ENCODE measurements at regions not wholly inside any gene's neighbourhood (a gene's known extent, or its start where the extent isn't known, plus 50 kb on each side); places are given as distances from the start of the nearest gene placed in this dataset.

GRCh38 chr10:43857931-43858315 lies 209.2 kb upstream of the ZNF32 start:
- no peak for TF ChIP-seq CTCF (IDR thresholded peaks at IDR 0.05)
- no peaks in the 10 kb centered on the region for H3K9me3 Mint-ChIP-seq
- H3K4me1 Mint-ChIP-seq, result no peaks in the 10 kb centered on the region
- no peaks in the 10 kb centered on the region for H3K27me3 Mint-ChIP-seq
- DNase-seq (no peak), ATAC-seq (ENCODE audit: low read depth) (no peak)
- H3K4me3 Mint-ChIP-seq, result no peak overlapping the region
- POLR2A ChIA-PET, result no interaction called here
- H3K27ac Mint-ChIP-seq, result no peak overlapping the region
- intact Hi-C loops (cut with micrococcal nuclease), result no loop called here
- no peaks in the 10 kb centered on the region for H3K36me3 Mint-ChIP-seq (ENCODE audit: low read depth)
- CTCF ChIA-PET, result no interaction called here

- Mint-ChIP-seq H3K27ac (no peak overlapping the region), H3K36me3 (ENCODE audit: low read depth) (no peaks in the 10 kb centered on the region), H3K4me3 (no peak overlapping the region), H3K9me3 (no peaks in the 10 kb centered on the region), H3K4me1 (no peaks in the 10 kb centered on the region), H3K27me3 (no peaks in the 10 kb centered on the region)
- DNase-seq (no peak), ATAC-seq (ENCODE audit: low read depth) (no peak)
- intact Hi-C loops (cut with micrococcal nuclease), result no loop called here
- no peak for TF ChIP-seq CTCF (IDR thresholded peaks at IDR 0.05)
- ChIA-PET POLR2A (no interaction called here), CTCF (no interaction called here)
Observed at GRCh38 chr10:43857206-43857930, 208.7 kb upstream of the ZNF32 start.

- intact Hi-C loops (cut with micrococcal nuclease), result no loop called here
- no peaks in the 10 kb centered on the region for H3K27me3 Mint-ChIP-seq
- DNase-seq (no peak), ATAC-seq (ENCODE audit: low read depth) (no peak)
- H3K36me3 Mint-ChIP-seq (ENCODE audit: low read depth), result no peaks in the 10 kb centered on the region
- H3K27ac Mint-ChIP-seq, result no peak overlapping the region
- ChIA-PET POLR2A (no interaction called here), CTCF (no interaction called here)
- no peak for TF ChIP-seq CTCF (IDR thresholded peaks at IDR 0.05)
- H3K9me3 Mint-ChIP-seq, result no peaks in the 10 kb centered on the region
- H3K4me3 Mint-ChIP-seq, result no peak overlapping the region
- no peaks in the 10 kb centered on the region for H3K4me1 Mint-ChIP-seq
Observed at GRCh38 chr10:43856299-43856698, 207.6 kb upstream of the ZNF32 start.

- ChIA-PET POLR2A (no interaction called here), CTCF (no interaction called here)
- Mint-ChIP-seq H3K27ac (no peak overlapping the region), H3K36me3 (ENCODE audit: low read depth) (no peaks in the 10 kb centered on the region), H3K27me3 (no peaks in the 10 kb centered on the region), H3K4me1 (no peaks in the 10 kb centered on the region), H3K4me3 (no peak overlapping the region), H3K9me3 (no peaks in the 10 kb centered on the region)
- intact Hi-C loops (cut with micrococcal nuclease), result no loop called here
- TF ChIP-seq CTCF (IDR thresholded peaks at IDR 0.05), result no peak
- no peak for ATAC-seq (ENCODE audit: low read depth)
- DNase-seq, result no peak
Observed at GRCh38 chr10:43855667-43856210, 207.1 kb upstream of the ZNF32 start.

- Mint-ChIP-seq H3K27me3 (peaks cover under 1% of the 10 kb centered on the region), H3K4me3 (no peak overlapping the region), H3K27ac (no peak overlapping the region), H3K9me3 (no peaks in the 10 kb centered on the region), H3K4me1 (no peaks in the 10 kb centered on the region), H3K36me3 (ENCODE audit: low read depth) (no peaks in the 10 kb centered on the region)
- no peak for DNase-seq
- ATAC-seq (ENCODE audit: low read depth), result no peak
- ChIA-PET CTCF (no interaction called here), POLR2A (no interaction called here)
- intact Hi-C loops (cut with micrococcal nuclease), result no loop called here
- TF ChIP-seq CTCF (IDR thresholded peaks at IDR 0.05), result no peak
Observed at GRCh38 chr10:43854007-43854406, 205.3 kb upstream of the ZNF32 start.
